BLaER1 treated with 17β-estradiol and CSF1 and Interleukin-3, amounts not matched to agents 10 nM and 100 nM (cell line): ENCODE measurements at regions not wholly inside any gene's neighbourhood (a gene's known extent, or its start where the extent isn't known, plus 50 kb on each side); places are given as distances from the start of the nearest gene placed in this dataset.
"Not testable (repeated sequence)": the region's sequence is repeated elsewhere in the genome, so short reads cannot be mapped to it uniquely, and the experiment has no call there.

ENCODE experiments used
- H3K27ac ChIP-seq, 11 experiments: shearing (Covaris generic); formaldehyde crosslinking; 2 replicates each; pipeline ENCODE4 v1.8.1; 2022
- H3K27me3 ChIP-seq, 11 experiments: shearing (Covaris generic); formaldehyde crosslinking; 2 replicates each; pipeline ENCODE4 v1.8.1; 2022
- H3K36me3 ChIP-seq, 11 experiments: shearing (Covaris generic); formaldehyde crosslinking; 2 replicates each; pipeline ENCODE4 v1.8.1; 2022
- H3K4me1 ChIP-seq, 10 experiments: shearing (Covaris generic); formaldehyde crosslinking; 2 replicates each; pipeline ENCODE4 v1.8.1; 2022
- H3K4me2 ChIP-seq, 11 experiments: shearing (Covaris generic); formaldehyde crosslinking; 2 replicates each; pipeline ENCODE4 v1.8.1; 2022
- H3K4me3 ChIP-seq, 10 experiments: shearing (Covaris generic); formaldehyde crosslinking; 2 replicates each; pipeline ENCODE4 v1.8.1; 2022
- H3K9ac ChIP-seq, 11 experiments: shearing (Covaris generic); formaldehyde crosslinking; 2 replicates each; pipeline ENCODE4 v1.8.1; 2022
- H3K9me3 ChIP-seq, 11 experiments: shearing (Covaris generic); formaldehyde crosslinking; replicated peaks in 1 of 11; 2 replicates each; pipeline ENCODE4 v1.8.1; 2022
- H4K20me1 ChIP-seq, 11 experiments: shearing (Covaris generic); formaldehyde crosslinking; 2 replicates each; pipeline ENCODE4 v1.8.1; 2022
- Cebpa-rat ChIP-seq, 11 experiments: shearing (Covaris generic); IDR thresholded peaks; 2 replicates each; pipeline ENCODE4 v1.8.1; 2022

DNA sequence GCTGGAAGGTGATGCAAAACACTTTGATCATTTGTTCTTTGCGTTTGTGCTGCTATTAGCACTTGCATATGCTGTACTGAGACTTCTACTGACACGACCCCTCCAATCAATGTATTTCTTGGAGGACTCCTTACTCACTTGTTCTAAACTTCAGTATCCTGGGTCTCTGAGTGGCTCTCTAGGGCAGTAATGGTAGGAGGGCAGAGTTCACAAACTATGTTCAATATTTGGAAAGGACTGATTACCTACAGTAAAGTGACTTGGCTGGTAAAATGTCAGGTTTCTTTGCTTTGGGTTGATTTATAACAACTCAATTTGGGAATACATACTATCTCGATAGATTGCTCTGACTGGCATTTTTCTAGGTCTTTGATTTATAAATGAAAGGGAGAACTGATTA is 93.7 kb downstream of the TRIM43 start:
- Histone ChIP-seq H3K36me3 (no peaks in the 10 kb centered on the region), H3K27ac (no peak overlapping the region), H3K27me3 (no peaks in the 10 kb centered on the region), H3K9ac (no peak overlapping the region), H3K4me3 (no peak overlapping the region), H3K4me2 (no peak overlapping the region), H3K9me3 (no peaks in the 10 kb centered on the region), H3K4me1 (peaks cover 16 to 26% (median 20%) of the 10 kb centered on the region in 10 experiments; a peak in 19 of 20 replicates), H4K20me1 (no peaks in the 10 kb centered on the region)
- TF ChIP-seq Cebpa-rat (IDR thresholded peaks at IDR 0.05): no peak

DNA sequence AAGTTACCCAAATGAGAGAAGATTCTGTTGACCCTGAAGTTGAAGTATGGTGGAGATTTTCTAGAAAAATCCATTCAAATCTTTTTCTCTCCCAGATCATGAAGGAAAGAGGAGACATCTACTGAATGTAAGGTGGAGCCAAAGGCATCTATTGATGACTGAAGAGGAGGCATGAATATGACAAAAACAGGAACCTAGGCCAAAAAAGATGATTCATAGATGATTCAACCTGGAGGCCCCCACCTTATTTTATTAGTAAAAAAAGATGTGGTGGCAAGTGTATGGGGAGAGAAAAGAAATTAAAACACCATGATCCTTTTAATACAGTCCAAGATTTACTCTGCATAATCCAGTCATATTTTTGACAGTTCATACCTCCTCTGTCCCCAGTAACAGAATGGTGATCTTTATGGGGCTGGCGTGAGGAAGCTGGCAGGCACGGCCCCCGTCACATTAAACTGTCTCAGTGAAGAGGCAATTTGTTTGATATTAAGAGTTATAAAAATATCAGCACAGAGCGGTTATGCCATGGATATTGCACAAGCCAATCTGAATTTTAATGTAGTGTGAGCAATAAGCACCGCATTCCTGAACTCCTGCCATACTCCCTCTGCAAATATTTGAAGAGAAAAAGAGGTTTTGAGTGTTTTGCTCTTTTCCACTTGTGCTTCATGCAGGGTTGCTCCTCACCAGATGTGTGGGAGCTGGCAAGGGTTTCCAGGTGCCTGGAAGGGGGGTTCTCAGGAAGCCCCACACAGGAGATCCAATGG is 94.4 kb downstream of the TRIM43 start:
- H3K36me3 ChIP-seq, H3K4me2 ChIP-seq, H3K9ac ChIP-seq, H4K20me1 ChIP-seq, H3K27ac ChIP-seq, H3K9me3 ChIP-seq, H3K4me3 ChIP-seq, H3K27me3 ChIP-seq: not testable (repeated sequence)
- H3K4me1 ChIP-seq: peaks cover 16 to 20% (median 19%) of the 10 kb centered on the region in 10 experiments; a peak in 19 of 20 replicates

GRCh38 chr2:95687852-95688251 is 96.1 kb downstream of the TRIM43 start:
- not testable (repeated sequence) for H3K4me3 ChIP-seq, H3K9me3 ChIP-seq, H4K20me1 ChIP-seq, H3K27ac ChIP-seq, H3K9ac ChIP-seq, H3K4me2 ChIP-seq, H3K36me3 ChIP-seq, H3K27me3 ChIP-seq
- H3K4me1 ChIP-seq: peaks cover 7 to 12% (median 8%) of the 10 kb centered on the region in 10 experiments; a peak in 19 of 20 replicates

DNA sequence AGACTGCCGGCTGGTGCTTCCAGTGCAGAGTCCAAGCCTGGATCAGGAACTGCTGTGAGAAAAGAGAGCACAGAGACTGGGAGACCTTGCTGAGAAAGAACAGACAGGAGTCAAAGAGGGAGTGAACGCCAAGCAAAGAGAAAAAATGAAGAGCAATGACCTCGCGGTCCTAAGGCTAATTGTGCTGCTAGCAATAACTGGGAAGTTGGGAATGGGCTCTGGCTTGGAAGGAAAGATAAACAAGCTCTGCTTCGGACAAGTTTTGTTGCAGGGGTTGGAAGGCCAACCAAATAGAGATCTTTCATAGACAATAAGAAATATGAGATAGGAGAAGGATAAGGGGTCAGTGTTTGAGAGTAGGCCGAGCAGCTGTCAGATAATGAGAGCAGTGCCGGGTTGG is 99.4 kb downstream of the TRIM43 start:
- H4K20me1 ChIP-seq, H3K9me3 ChIP-seq, H3K4me1 ChIP-seq, H3K4me2 ChIP-seq, H3K9ac ChIP-seq, H3K4me3 ChIP-seq, H3K27ac ChIP-seq, H3K27me3 ChIP-seq, H3K36me3 ChIP-seq: not testable (repeated sequence)

DNA sequence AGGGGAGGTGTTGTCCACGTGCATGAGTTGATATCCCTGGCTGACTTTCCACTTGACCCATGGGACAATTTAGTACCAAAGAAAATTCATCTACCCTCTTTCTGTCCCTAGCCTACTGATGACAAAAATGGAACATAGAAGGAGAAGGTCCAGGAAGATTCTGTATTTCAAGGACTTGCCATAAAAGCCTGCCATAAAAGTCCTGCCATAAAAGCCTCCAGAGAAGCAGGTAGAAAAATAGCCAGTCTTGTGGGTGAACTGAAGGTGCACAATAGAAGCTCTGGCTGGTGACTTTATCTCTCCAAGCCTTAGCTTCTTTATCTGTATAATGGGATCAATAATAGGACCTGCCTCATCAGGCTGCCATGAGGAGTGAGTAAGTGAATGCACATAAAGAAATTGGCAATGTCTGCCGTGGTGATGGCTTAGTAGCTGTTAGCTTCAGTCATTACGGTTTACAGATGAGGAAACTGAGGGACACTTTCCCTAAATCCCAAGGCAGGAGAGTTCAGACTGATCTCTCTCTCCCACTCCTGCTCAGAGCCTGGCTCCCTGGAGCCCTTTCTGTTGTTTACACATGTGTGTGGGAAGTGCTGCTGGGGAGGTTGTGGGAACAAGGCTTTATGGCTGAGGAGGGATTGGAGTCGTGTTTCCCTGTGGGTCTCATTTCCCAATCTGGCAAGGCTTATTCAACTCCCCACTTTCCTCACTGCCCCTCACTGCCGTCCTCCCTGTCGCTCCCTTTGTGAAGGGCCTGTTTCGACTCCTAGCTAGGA is 101.5 kb downstream of the TRIM43 start:
- H3K9ac ChIP-seq, H3K4me1 ChIP-seq, H3K9me3 ChIP-seq, H3K27ac ChIP-seq, H3K4me3 ChIP-seq, H3K27me3 ChIP-seq, H4K20me1 ChIP-seq, H3K36me3 ChIP-seq, H3K4me2 ChIP-seq: not testable (repeated sequence)

- Histone ChIP-seq H3K4me1 (peaks cover 0 to 9% (median 0%) of the 10 kb centered on the region in 10 experiments; a peak in 7 of 20 replicates), H4K20me1 (no peaks in the 10 kb centered on the region), H3K4me2 (no peak overlapping the region), H3K27ac (no peak overlapping the region), H3K4me3 (no peak overlapping the region), H3K9ac (no peak overlapping the region), H3K36me3 (no peaks in the 10 kb centered on the region), H3K27me3 (no peaks in the 10 kb centered on the region), H3K9me3 (no peaks in the 10 kb centered on the region)
- TF ChIP-seq Cebpa-rat (IDR thresholded peaks at IDR 0.05): no peak
Observed at GRCh38 chr2:95695613-95696012, 103.8 kb downstream of the TRIM43 start.

DNA sequence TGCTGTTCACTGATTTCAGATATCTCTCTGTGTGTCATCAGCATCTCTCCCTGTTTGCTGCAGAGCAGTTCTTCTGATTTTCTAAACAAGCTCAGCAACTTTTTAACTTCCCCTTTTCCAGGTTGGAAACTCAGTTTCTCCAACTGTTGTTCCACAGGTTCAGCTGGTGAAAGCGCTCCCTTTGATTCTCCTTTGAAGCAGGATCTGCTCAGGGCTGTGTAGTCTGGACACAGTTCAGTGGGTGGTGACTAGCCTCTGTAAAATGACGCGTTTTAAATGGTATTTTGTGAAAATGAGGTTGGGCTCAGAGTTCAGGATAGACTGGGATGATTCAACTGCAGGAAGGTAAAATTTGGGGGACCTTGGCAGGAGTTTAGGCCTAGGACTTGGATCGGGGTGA is 106.3 kb downstream of the TRIM43 start:
- H3K9me3 ChIP-seq: no peaks in the 10 kb centered on the region
- no peak for TF ChIP-seq Cebpa-rat (IDR thresholded peaks at IDR 0.05)
- H3K27ac ChIP-seq: no peak overlapping the region
- no peaks in the 10 kb centered on the region for H4K20me1 ChIP-seq
- no peaks in the 10 kb centered on the region for H3K27me3 ChIP-seq
- H3K36me3 ChIP-seq: no peaks in the 10 kb centered on the region
- H3K4me1 ChIP-seq: peaks cover 0 to 17% (median 0%) of the 10 kb centered on the region in 10 experiments; a peak in 7 of 20 replicates
- no peak overlapping the region for H3K9ac ChIP-seq
- H3K4me3 ChIP-seq: no peak overlapping the region
- no peak overlapping the region for H3K4me2 ChIP-seq

DNA sequence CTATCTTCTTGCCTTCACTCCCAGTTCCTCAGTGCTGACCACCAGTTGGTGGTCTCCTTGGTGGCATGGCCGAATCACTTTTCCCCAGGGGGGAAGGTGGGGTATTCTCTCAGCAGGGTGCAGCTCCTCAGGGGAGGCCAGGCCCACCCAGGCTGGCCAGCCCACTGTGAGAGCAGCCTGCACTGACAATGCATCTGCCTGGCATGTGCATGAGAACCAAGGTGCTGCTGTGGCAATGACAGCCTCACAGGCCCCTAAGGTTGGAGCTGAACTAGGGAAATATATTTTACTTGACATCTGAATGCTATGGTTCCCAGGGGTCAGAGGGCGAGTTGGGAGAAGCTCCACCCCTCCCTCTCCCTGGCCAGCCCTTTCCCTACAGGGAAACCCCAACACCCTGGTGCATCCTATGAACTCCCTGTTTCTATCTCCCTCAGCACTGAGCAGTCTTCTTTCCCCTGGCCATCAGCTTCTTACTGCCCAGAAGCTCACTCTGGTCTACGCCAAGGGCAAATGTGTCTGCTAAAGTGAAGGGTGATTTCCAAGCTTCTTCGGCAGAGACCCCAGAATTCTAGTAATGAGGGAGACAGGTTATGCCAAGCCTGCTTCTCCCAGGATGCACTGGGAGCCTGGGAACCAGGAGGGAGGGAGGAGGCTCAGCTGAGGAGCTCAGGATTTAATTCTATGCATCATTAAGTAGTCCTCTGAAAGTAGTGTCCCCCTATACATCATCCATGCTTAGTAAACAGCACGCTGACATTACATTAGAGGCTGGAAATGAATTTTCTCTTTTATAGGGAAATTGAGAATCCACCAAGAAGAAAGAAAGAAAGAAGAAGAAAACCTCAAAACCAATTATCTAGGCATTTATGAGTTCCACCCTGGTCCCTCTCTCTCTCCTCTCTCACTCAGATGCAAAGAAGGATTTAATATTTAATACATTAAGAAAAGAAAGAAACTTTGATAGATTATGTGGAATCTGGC is 107.7 kb downstream of the TRIM43 start:
- not testable (repeated sequence) for H3K27me3 ChIP-seq, H4K20me1 ChIP-seq, H3K9me3 ChIP-seq, H3K27ac ChIP-seq, H3K36me3 ChIP-seq, H3K4me3 ChIP-seq, H3K9ac ChIP-seq
- Histone ChIP-seq H3K4me1 (peaks cover 0 to 17% (median 0%) of the 10 kb centered on the region in 10 experiments; a peak in 7 of 20 replicates), H3K4me2 (peak overlapping the region in 1 of 11 experiments; percentile 57; a peak in 1 of 22 replicates)

DNA sequence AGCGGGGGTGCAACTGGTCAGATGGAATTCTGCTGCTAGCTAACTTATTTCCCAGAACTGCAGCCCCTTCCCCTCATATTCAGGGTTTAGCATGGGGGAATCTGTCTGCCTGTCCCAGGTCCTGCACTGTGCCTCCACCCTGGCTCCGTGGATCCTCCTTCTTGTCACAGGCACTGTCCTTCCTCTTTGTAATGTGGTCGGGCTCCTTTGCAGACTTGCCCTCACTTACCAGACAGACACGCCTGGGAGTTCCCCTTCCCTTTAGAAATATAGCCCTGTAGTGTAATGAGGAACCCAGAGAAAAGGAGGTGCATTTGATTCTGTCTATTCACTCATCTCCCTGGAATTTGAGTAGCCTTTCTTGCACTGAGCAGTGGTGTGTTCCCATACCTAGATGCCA is 108.7 kb downstream of the TRIM43 start:
- Histone ChIP-seq H3K9ac (no peak overlapping the region; a peak in 1 of 22 replicates), H3K4me1 (peaks cover 0 to 17% (median 0%) of the 10 kb centered on the region in 10 experiments; a peak in 7 of 20 replicates), H3K36me3 (no peaks in the 10 kb centered on the region), H3K4me2 (peak overlapping the region in 3 of 11 experiments; percentile 50 to 82 (median 57); a peak in 6 of 22 replicates), H3K27ac (no peak overlapping the region), H3K9me3 (no peaks in the 10 kb centered on the region), H4K20me1 (no peaks in the 10 kb centered on the region), H3K4me3 (no peak overlapping the region), H3K27me3 (no peaks in the 10 kb centered on the region)
- TF ChIP-seq Cebpa-rat (IDR thresholded peaks at IDR 0.05): no peak
